ENCODE measurements at regions not wholly inside any gene's neighbourhood (a gene's known extent, or its start where the extent isn't known, plus 50 kb on each side); places are given as distances from the start of the nearest gene placed in this dataset.

DNA sequence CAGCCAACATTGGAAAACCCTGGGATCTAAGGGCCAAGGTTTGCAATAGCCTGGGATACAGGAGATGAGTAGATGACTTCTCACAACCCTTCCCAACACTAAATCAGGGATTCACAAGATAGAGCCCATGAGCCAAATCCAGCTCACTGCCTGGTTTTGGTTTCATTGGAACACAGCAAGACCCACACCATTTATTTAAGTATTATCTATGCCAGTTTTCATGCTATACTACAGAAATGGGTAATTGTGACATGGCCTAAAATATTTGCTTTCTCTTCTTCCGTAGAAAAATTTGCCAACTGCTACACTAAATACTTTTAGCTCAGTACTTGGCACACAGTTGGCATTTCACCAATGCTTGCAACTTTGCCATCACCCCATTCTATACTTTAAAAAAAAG is 132.0 kb upstream of the LMCD1 start:
- Mint-ChIP-seq H3K27ac (no peak overlapping the region), H3K4me1 (ENCODE audit: low read depth) (peaks cover 3% of the 10 kb centered on the region), H3K4me3 (no peak overlapping the region), H3K27me3 (no peaks in the 10 kb centered on the region), H3K36me3 (ENCODE audit: low read depth) (no peaks in the 10 kb centered on the region), H3K9me3 (peaks cover 6% of the 10 kb centered on the region)
- no peak for DNase-seq

DNA sequence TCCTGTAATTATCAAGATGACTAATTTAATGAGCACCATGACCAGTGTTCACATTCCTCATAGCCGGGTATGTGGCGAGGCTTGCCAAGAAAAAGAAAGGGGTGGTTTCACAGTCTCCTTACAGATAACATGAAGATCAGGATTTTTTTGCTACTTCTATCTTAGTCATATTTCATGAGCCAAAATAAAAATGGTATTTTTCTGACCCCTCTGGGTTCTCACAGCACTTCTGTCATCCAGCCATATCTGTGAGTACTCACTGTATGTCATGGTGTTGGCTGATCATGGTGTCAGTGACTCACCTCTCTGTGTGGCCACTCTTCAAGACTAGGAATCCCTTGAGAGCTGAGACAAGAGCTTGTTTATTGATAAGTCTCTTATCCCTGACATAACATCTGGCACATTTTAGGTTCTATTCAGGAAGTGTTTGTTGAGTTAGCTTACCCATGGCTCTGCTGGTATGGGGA is 130.5 kb upstream of the LMCD1 start:
- no peak overlapping the region for H3K27ac Mint-ChIP-seq
- no peak for DNase-seq
- no peak overlapping the region for H3K4me3 Mint-ChIP-seq
- H3K36me3 Mint-ChIP-seq (ENCODE audit: low read depth): no peaks in the 10 kb centered on the region
- H3K4me1 Mint-ChIP-seq (ENCODE audit: low read depth): peaks cover 3% of the 10 kb centered on the region
- no peaks in the 10 kb centered on the region for H3K27me3 Mint-ChIP-seq
- peaks cover 10% of the 10 kb centered on the region for H3K9me3 Mint-ChIP-seq

DNA sequence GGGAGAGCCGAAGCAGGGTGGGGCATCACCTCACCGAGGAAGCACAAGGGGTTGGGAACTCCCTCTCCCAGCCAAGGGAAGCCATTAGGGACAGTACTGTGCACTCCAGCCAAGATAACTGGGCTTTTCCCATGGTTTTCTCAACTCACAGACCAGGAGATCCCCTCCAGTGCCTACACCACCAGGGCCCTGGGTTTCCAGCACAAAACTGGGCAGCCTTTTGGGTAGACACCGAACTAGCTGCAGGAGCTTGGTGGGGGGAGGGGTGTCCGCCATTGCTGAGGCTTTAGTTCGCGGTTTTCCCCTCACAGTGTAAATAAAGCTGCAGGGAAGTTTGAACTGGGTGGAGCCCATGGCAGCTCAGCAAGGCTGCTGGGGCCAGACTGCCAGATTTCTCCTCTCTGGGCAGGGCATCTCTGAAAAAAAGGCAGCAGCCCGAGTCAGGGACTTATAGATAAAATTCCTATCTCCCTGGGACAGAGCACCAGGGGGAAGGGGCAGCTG is 129.6 kb upstream of the LMCD1 start:
- Mint-ChIP-seq H3K36me3 (ENCODE audit: low read depth) (no peaks in the 10 kb centered on the region), H3K4me1 (ENCODE audit: low read depth) (peaks cover 3% of the 10 kb centered on the region), H3K27ac (no peak overlapping the region)

DNA sequence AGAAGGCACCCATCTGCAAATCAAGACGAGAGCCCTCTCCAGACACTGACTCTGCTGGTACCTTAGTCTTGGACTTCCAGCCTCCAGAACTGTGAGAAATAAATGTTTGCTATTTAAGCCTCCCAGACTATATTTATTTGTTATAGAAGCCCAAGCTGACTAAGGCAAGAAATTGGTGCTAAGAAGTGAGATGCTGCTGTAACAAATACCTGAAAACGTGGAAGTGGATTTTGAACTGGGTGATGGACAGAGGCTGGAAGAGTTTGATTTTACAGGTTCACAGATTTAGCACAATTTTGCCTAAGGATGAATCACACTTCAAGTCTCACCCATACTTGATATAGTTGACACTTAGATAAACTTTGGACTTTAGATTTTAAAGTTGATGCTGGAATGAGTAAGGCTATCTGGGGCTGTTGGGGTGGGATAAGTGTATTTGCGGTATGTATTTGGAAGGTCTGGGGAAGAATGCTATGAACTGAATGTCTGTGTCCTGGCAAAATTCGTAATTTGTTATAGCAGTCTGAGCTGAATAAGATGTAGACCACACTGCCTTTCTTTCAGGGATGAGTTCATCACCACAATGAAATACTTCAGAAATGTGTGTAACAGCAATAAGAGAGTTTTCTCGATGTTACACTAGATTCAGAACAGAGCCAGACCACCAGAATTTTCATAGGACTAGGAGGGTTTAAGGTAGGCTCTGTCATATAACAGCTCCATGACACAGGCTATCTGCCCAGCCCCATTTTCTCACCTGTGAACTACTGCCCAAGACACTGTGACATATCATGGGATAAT is 120.5 kb upstream of the LMCD1 start:
- H3K27ac Mint-ChIP-seq: no peak overlapping the region
- H3K36me3 Mint-ChIP-seq (ENCODE audit: low read depth): no peaks in the 10 kb centered on the region
- peaks cover 8% of the 10 kb centered on the region for H3K9me3 Mint-ChIP-seq
- H3K27me3 Mint-ChIP-seq: no peaks in the 10 kb centered on the region
- H3K4me1 Mint-ChIP-seq (ENCODE audit: low read depth): peaks cover 5% of the 10 kb centered on the region
- no peak for DNase-seq
- H3K4me3 Mint-ChIP-seq: no peak overlapping the region

More for the DNA sequence above, 129.6 kb upstream of the LMCD1 start:
- no peak for DNase-seq
- no peak overlapping the region for H3K4me3 Mint-ChIP-seq
- no peaks in the 10 kb centered on the region for H3K27me3 Mint-ChIP-seq
- H3K9me3 Mint-ChIP-seq: peaks cover 18% of the 10 kb centered on the region

DNA sequence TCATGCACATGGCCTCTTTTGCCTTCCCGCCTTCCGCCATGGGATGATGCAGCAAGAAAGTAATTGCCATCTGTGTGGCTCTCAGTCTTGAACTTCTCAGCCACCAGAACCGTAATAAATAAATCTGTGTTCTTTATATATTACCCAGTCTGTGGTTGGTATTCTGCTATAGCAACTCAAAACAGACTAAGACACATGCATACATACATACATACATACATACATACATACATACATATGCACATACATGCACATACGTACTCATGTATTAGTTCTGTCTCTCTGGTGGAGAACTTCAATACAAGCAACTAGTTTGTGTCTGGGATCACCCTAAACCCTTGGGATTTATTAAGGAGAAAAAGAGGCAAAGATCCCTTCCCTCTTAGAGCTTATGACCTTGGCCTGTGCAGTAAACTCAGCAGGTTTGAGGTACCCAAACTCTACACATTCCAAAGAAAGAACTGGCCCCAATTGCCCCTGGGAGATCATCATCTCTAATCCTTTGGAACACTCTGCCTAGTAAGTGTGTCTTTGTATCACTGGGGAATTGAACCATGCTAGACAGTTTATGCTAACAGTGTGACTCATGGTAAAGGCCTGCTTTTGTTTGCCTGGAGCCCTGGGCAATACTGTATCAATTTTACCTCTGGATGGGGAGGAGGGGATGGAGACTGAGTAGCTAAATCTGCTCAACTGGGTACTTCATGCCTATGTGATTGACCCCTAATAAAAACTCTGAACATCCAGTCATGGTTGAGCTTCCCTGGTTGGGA is 115.6 kb upstream of the LMCD1 start:
- no peak overlapping the region for H3K27ac Mint-ChIP-seq
- peaks cover 5% of the 10 kb centered on the region for H3K4me1 Mint-ChIP-seq (ENCODE audit: low read depth)
- DNase-seq: no peak
- no peaks in the 10 kb centered on the region for H3K9me3 Mint-ChIP-seq
- H3K36me3 Mint-ChIP-seq (ENCODE audit: low read depth): no peaks in the 10 kb centered on the region
- no peaks in the 10 kb centered on the region for H3K27me3 Mint-ChIP-seq
- H3K4me3 Mint-ChIP-seq: no peak overlapping the region

DNA sequence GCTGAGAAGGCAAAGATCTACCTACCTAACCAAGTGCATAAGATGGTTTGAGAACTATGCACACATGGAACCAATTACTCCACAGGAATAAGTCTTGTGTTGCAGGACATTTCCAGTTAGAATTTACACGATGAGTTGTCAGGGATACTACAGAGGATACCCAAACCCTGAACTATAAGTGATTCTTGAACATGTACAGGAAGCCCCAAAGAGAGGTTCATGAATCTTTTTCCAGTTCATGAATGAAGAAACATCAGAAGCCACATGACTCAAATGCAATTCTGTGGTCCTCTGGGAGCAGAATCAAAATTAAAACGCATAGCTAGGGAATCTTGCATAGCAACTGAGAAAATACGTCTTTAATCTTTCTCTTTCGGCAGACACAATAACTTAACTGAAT is 114.1 kb upstream of the LMCD1 start:
- no peak overlapping the region for H3K4me3 Mint-ChIP-seq
- H3K27me3 Mint-ChIP-seq: no peaks in the 10 kb centered on the region
- no peaks in the 10 kb centered on the region for H3K9me3 Mint-ChIP-seq
- no peak overlapping the region for H3K27ac Mint-ChIP-seq
- H3K4me1 Mint-ChIP-seq (ENCODE audit: low read depth): peaks cover 2% of the 10 kb centered on the region
- no peaks in the 10 kb centered on the region for H3K36me3 Mint-ChIP-seq (ENCODE audit: low read depth)
- DNase-seq: no peak

DNA sequence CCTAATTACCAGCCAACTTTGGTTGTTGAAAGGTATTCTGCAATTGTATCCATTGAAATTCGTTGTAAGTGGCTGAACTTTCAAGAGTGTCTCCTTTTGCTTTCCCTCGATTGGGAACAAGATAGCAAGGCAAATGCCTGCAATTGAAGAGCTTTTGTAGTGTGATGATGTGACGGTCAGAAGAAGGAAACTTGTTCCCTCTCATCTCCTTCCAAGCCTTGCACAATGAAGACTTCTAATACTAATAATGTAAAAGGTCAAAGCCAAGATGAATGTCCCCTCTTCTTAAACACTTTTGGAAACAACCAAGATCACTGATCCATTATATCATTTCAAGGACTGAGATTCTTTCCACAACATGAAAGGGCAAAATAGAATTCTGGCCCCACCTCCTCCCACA is 101.9 kb upstream of the LMCD1 start:
- no peaks in the 10 kb centered on the region for H3K4me1 Mint-ChIP-seq (ENCODE audit: low read depth)

DNA sequence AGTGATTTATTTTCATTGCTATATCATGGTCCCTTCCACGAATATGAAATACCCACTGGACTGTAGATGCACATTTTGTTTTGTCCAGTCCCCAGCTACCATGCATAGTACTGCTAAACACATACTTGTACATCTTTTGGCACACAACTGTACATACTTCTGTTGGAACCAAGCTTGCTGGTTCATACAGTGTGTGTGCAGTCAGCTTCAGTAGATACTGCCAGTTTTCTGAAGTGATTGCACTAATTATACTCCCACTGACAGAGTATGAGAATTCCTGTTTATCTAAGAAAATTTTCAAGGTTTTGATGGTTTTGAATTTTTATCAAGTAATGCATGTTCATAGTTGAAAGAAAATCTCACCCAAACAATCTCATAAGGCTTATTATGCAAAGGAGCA is 100.7 kb upstream of the LMCD1 start:
- H3K36me3 Mint-ChIP-seq (ENCODE audit: low read depth): no peaks in the 10 kb centered on the region
- DNase-seq: no peak
- H3K9me3 Mint-ChIP-seq: no peaks in the 10 kb centered on the region
- no peaks in the 10 kb centered on the region for H3K4me1 Mint-ChIP-seq (ENCODE audit: low read depth)
- H3K4me3 Mint-ChIP-seq: no peak overlapping the region
- no peaks in the 10 kb centered on the region for H3K27me3 Mint-ChIP-seq
- no peak overlapping the region for H3K27ac Mint-ChIP-seq

More for the DNA sequence above, 101.9 kb upstream of the LMCD1 start:
- H3K9me3 Mint-ChIP-seq: no peaks in the 10 kb centered on the region
- H3K36me3 Mint-ChIP-seq (ENCODE audit: low read depth): no peaks in the 10 kb centered on the region
- no peak for DNase-seq
- H3K27me3 Mint-ChIP-seq: no peaks in the 10 kb centered on the region
- no peak overlapping the region for H3K4me3 Mint-ChIP-seq
- no peak overlapping the region for H3K27ac Mint-ChIP-seq

DNA sequence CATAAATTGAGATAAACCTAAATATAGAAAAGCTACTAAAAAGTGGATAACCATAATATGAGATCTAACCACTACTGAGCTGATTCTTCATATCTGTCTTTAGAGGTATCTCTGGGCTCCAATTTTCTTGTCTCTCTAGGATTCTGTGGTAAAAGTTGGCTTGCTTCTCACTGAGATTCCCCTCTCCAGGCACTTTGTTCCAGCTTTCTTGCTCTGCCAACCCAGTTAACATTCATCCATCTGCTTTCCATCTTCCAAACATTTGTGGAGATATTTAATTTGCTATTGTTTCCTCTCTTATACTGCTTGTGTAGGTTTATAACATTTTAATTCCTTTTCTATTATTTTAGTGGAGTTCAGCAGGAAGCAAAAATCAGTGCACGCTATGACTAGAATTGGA is 97.6 kb upstream of the LMCD1 start:
- no peak overlapping the region for H3K4me3 Mint-ChIP-seq
- no peak for DNase-seq
- H3K27me3 Mint-ChIP-seq: no peaks in the 10 kb centered on the region
- no peaks in the 10 kb centered on the region for H3K9me3 Mint-ChIP-seq
- H3K4me1 Mint-ChIP-seq (ENCODE audit: low read depth): no peaks in the 10 kb centered on the region
- no peaks in the 10 kb centered on the region for H3K36me3 Mint-ChIP-seq (ENCODE audit: low read depth)
- H3K27ac Mint-ChIP-seq: no peak overlapping the region

DNA sequence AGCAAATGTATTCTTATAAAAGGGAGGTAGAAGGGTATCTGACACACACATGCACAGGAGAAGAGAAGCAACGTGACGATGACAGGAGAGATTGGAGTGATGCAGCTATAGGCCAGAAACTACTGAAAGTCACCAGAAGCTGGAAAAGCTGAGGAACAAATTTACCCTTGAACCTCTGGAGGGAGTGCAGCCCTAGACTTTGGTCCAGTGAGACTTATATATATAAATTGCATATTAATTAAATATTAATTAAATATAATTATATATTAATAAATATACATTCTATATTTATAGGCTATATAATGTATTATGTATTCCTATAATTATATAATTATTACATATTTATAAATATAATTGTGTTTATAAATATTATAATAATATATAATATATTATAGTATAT is 96.5 kb upstream of the LMCD1 start:
- Mint-ChIP-seq H3K9me3 (no peaks in the 10 kb centered on the region), H3K27me3 (no peaks in the 10 kb centered on the region), H3K4me3 (no peak overlapping the region), H3K36me3 (ENCODE audit: low read depth) (no peaks in the 10 kb centered on the region), H3K27ac (no peak overlapping the region), H3K4me1 (ENCODE audit: low read depth) (no peaks in the 10 kb centered on the region)
- DNase-seq: no peak

DNA sequence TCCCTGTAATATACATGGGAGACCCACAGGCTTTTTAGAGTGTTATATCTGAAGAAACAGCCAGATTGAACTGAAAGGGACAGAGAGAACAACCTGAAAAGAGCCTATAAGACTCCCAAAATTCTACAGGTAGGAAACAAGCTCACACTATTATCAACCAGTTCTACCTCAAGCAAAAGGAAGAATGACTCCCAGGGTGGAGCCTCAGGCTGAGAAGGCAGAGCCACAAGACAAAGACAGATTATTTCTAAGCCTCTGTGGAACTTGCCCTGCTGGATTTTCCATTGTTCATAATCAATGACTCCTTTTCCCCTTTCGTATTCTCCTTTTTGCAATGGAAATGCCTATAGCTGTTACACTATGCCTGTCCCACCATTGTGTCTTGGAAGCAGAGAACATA is 95.1 kb upstream of the LMCD1 start:
- Mint-ChIP-seq H3K4me3 (no peak overlapping the region), H3K27ac (no peak overlapping the region), H3K9me3 (no peaks in the 10 kb centered on the region), H3K36me3 (ENCODE audit: low read depth) (no peaks in the 10 kb centered on the region), H3K27me3 (no peaks in the 10 kb centered on the region), H3K4me1 (ENCODE audit: low read depth) (no peaks in the 10 kb centered on the region)
- no peak for DNase-seq

DNA sequence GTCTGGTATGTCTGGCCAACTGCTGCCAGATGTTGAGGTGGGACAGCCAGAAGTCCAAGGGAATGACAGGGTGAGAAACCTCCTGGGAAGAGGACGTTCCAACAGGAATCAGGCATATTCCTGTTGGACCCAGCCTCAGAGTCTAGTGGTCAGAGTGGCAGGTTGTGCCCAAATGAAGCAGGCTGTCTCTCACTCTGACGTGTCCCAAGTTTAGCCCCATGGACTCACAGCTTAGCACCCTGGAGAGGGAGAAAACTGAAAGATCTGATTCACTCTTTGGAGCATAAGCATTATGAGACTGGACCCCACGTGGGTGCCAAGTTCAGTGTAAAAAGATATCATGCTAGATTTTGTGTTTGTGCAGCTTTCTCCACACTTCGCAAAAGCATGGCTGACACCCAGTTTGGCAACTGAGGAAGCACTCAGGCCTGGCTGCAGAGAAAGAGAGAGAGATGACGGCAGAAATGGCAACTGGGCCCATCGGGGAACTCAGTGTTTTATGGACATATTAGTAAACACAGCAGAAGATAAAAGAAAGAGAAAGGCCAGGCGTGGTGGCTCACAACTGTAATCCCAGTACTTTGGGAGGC is 88.2 kb upstream of the LMCD1 start:
- peak overlapping the region; percentile 7 for H3K27ac Mint-ChIP-seq
- H3K4me1 Mint-ChIP-seq (ENCODE audit: low read depth): peaks cover 5% of the 10 kb centered on the region
- no peak overlapping the region for H3K4me3 Mint-ChIP-seq
- no peak for DNase-seq
- no peaks in the 10 kb centered on the region for H3K27me3 Mint-ChIP-seq
- H3K9me3 Mint-ChIP-seq: no peaks in the 10 kb centered on the region
- no peaks in the 10 kb centered on the region for H3K36me3 Mint-ChIP-seq (ENCODE audit: low read depth)

DNA sequence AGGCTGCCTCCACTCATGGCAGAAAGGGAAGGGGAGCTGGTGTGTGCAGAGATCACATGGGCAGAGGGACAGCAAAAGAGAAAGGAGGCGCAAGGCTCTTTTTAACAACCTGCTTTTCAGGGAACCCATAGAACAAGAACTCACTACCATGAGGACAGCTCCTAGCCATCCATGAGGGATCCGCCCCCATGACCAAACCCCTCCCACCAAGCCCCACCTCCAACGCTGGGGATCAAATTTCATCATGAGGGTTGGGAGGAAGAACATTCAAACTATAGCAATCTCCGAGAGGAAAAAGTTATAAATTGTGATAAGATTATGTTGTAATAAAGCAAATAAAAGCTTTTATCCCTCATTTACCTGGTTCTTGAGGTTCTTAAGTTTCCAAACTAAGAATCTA is 84.7 kb upstream of the LMCD1 start:
- Mint-ChIP-seq H3K36me3 (ENCODE audit: low read depth) (no peaks in the 10 kb centered on the region), H3K27ac (no peak overlapping the region), H3K4me1 (ENCODE audit: low read depth) (peaks cover 5% of the 10 kb centered on the region), H3K27me3 (no peaks in the 10 kb centered on the region), H3K4me3 (no peak overlapping the region), H3K9me3 (no peaks in the 10 kb centered on the region)
- DNase-seq: peak; percentile 33

DNA sequence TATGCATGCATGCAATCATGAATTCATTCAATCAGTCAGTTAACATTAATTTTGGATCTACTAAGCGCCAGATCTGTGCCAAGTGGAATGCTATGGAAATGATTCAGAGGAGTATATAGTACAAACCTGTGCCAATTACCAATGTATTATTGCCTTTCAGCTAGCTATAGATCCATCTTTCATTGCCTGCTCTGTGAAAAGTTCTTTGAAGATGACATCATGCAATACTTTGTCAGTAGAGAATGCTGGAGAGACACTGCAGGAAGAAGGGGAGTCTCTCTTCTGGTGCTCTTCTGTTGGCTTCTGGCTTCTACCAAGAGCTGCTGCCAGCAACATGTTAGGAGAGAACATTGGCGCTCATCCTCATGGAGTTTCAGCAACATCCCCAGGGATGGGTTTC is 81.0 kb upstream of the LMCD1 start:
- Mint-ChIP-seq H3K9me3 (peaks cover 8% of the 10 kb centered on the region), H3K4me3 (no peak overlapping the region), H3K27ac (no peak overlapping the region), H3K27me3 (no peaks in the 10 kb centered on the region), H3K36me3 (ENCODE audit: low read depth) (no peaks in the 10 kb centered on the region), H3K4me1 (ENCODE audit: low read depth) (peaks cover 5% of the 10 kb centered on the region)
- no peak for DNase-seq

DNA sequence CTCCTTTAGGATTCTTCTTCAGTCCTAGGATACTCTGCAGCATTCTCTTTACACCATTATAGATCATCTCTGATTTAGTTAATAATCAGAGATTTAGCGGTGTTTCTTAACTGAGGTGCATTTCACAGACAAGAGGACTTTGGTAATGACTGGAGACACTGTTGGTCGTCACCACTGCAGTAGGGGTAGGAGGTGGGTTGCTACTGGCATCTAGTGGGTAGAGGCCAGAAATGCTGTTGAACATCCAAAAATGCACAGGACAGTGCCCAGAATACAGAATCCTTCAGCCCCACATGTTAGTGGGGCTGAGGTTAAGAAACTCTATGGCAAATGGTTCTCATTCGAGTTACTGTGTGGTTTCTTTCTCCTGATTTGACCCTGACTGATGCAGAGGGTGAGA is 80.4 kb upstream of the LMCD1 start:
- no peaks in the 10 kb centered on the region for H3K36me3 Mint-ChIP-seq (ENCODE audit: low read depth)
- peaks cover 5% of the 10 kb centered on the region for H3K4me1 Mint-ChIP-seq (ENCODE audit: low read depth)
- H3K27ac Mint-ChIP-seq: no peak overlapping the region
- no peak for DNase-seq
- peaks cover 8% of the 10 kb centered on the region for H3K9me3 Mint-ChIP-seq
- no peaks in the 10 kb centered on the region for H3K27me3 Mint-ChIP-seq
- no peak overlapping the region for H3K4me3 Mint-ChIP-seq
